Tibial artery (tissue), 4 donors: ENCODE measurements at regions not wholly inside any gene's neighbourhood (a gene's known extent, or its start where the extent isn't known, plus 50 kb on each side); places are given as distances from the start of the nearest gene placed in this dataset.
"Not testable (repeated sequence)": the region's sequence is repeated elsewhere in the genome, so short reads cannot be mapped to it uniquely, and the experiment has no call there.

Experiments
- DNase-seq, 2 donors: peaks; one replicate each; pipeline ENCODE4 v3.0.0-alpha.2; 2019
- H3K27ac ChIP-seq, 2 donors: fragments of 200-600 bp; sonication (generic) in 1 of 2; 1 replicate in 1 of 2; 2 replicates in 1 of 2; pipeline ENCODE4 v1.5.1; 2018 to 2019; ENCODE audit warnings: mild to moderate bottlenecking in 1 of 2
- H3K27me3 ChIP-seq, 2 donors: fragments of 200-600 bp; sonication (generic) in 1 of 2; one replicate each; pipeline versions ENCODE4 v1.5.1 to v1.6.0; 2016 to 2019
- H3K36me3 ChIP-seq, 3 donors: fragments of 200-600 bp; sonication (generic) in 2 of 3; one replicate each; pipeline ENCODE4 v1.5.1; 2016 to 2019; ENCODE audit warnings: mild to moderate bottlenecking in 2 of 3
- H3K4me1 ChIP-seq, 4 donors: fragments of 200-600 bp; sonication (generic) in 2 of 4; 1 replicate in 3 of 4; 2 replicates in 1 of 4; pipeline ENCODE4 v1.5.1; 2016 to 2019
- H3K4me3 ChIP-seq, 2 donors: fragments of 200-600 bp; sonication (generic) in 1 of 2; 1 replicate in 1 of 2; 2 replicates in 1 of 2; pipeline ENCODE4 v1.5.1; 2018 to 2019; ENCODE audit warnings: mild to moderate bottlenecking in 2 of 2
- H3K9me3 ChIP-seq, 3 donors: fragments of 200-600 bp; sonication (generic) in 1 of 3; one replicate each; pipeline ENCODE4 v1.5.1; 2016 to 2019
- CTCF ChIP-seq, 2 experiments: fragments of 200-600 bp in 1 of 2; fragments of 450-650 bp in 1 of 2; IDR thresholded peaks; one replicate each; pipeline ENCODE4 v1.5.1; 2017 to 2019; ENCODE audit warnings: antibody characterized with exemption in 2 of 2, mild to moderate bottlenecking in 1 of 2, moderate library complexity in 1 of 2
- intact Hi-C: fragments of 100-400 bp; cut with DNase I; formaldehyde crosslinking; loops from one replicate; pipeline ENCODE4 v1.15.0; 2023; ENCODE audit warnings: low total_unique reads

GRCh38 chr9:86575137-86575536 is 220.9 kb upstream of the TUT7 start:
- H3K27ac ChIP-seq = no peak overlapping the region
- no peak overlapping the region for H3K4me3 ChIP-seq
- peaks cover 0 to 4% (median 0%) of the 10 kb centered on the region in 4 donors for H3K4me1 ChIP-seq
- H3K36me3 ChIP-seq = no peaks in the 10 kb centered on the region
- TF ChIP-seq CTCF (IDR thresholded peaks at IDR 0.05) = no peak
- H3K27me3 ChIP-seq = no peaks in the 10 kb centered on the region
- intact Hi-C loops = no loop called here
- H3K9me3 ChIP-seq = no peaks in the 10 kb centered on the region
- DNase-seq = no peak

DNA sequence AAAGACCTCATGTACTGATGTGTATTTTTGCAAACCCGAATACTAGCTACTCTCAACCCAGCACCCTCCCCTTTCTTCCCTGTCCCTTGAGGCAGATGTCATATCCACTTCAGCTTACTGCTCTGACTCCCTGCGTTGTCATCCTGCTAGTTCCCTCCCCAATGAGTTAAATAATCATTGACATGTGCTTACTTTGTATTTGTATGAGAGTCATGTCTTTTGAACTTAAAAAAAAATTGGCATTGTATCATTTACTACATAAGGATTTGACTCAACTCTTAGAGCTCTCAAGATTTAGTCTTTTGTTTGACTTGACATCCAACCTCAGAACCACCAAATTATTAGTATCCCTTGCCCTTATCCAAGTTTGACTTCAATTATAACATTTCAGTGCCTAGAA is 219.7 kb upstream of the TUT7 start:
- intact Hi-C loops = no loop called here
- no peak overlapping the region for H3K4me3 ChIP-seq
- peaks cover 0 to 4% (median 0%) of the 10 kb centered on the region in 4 donors for H3K4me1 ChIP-seq
- no peaks in the 10 kb centered on the region for H3K27me3 ChIP-seq
- DNase-seq = no peak
- no peak for TF ChIP-seq CTCF (IDR thresholded peaks at IDR 0.05)
- H3K9me3 ChIP-seq = peaks cover 0 to 6% (median 0%) of the 10 kb centered on the region in 3 donors
- H3K36me3 ChIP-seq = no peaks in the 10 kb centered on the region
- H3K27ac ChIP-seq = no peak overlapping the region

DNA sequence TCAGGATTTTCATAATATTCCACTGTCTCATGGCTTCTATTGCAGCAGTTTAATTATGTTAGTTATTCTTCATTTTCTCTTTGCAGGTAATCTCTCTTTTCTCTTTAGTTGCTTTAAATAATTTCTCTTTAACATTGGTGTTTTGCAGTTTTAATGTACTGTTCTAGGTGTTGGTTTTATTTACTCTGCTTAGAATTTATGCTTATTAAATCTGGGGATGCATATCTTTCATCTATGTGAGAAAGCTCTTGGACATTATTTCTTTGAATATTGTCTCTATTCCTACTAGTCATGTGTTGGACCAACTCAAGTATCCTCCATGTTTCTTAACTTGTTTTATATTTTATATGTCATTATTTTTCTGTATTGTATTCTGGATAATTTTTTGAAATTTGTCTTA is 218.7 kb upstream of the TUT7 start:
- no peak for DNase-seq
- peaks cover 0 to 4% (median 0%) of the 10 kb centered on the region in 4 donors for H3K4me1 ChIP-seq
- no peak overlapping the region for H3K4me3 ChIP-seq
- no peaks in the 10 kb centered on the region for H3K36me3 ChIP-seq
- peaks cover 0 to 10% (median 0%) of the 10 kb centered on the region in 3 donors for H3K9me3 ChIP-seq
- no peaks in the 10 kb centered on the region for H3K27me3 ChIP-seq
- no peak overlapping the region for H3K27ac ChIP-seq
- TF ChIP-seq CTCF (IDR thresholded peaks at IDR 0.05) = no peak
- intact Hi-C loops = no loop called here

DNA sequence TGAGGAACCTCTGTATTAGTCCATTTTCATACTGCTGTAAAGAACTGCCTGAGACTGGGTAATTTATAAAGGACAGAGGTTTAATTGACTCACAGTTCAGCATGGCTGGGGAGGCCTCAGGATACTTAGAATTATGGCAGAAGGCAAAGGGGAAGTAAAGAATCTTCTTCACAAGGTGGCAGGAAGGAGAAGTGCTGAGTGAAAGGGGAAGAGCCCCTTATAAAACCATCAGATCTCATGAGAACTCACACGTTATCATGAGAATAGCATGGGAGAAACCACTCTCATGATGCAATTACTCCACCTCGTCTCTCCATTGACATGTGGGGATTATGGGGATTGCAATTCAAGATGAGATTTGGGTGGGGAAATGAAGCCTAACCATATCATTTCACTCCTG is 211.4 kb upstream of the TUT7 start:
- intact Hi-C loops, DNase-seq, H3K27me3 ChIP-seq, H3K27ac ChIP-seq, H3K36me3 ChIP-seq, H3K4me1 ChIP-seq, H3K4me3 ChIP-seq: not testable (repeated sequence)
- H3K9me3 ChIP-seq = peaks cover 0 to 10% (median 0%) of the 10 kb centered on the region in 3 donors

DNA sequence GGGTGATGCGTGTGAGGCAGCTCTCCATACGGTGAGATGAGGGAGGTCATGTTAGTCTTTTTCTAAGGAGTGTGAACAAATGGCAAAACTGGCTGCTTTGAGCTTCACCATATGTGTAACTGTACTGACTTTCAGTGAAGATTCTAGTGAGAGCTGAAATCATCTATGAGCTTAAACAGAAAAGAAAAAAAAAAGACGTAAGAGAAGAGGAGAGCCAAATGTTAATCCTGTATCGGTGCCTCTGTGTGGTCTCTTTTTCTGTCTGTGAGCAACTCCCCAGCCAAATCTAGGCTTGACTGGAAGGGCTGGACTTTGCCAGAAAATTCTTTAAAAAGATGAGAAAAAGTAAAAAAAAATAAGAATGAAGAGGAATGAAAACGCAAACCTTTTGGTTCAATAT is 209.7 kb upstream of the TUT7 start:
- H3K27me3 ChIP-seq = peaks cover 0 to 3% of the 10 kb centered on the region in 2 donors
- intact Hi-C loops = no loop called here

DNA sequence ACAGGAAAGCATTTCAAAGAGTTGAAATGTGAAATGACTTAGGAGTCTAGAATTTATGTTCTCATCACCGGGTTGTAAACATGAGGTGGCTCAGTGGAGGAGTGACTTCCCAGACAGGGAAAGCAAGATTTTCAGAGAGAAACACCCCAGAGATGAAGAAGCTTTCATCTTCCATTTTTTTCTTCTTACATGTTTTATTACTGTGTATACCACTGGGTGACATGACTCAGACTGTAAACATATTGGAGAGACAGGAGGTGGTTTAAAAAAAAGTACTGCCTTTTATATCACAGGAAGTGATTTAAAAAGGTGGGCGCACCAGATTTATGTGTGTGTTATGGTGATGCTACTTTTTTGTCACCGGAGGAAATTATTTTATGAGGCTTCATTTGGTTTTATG is 209.1 kb upstream of the TUT7 start:
- no peaks in the 10 kb centered on the region for H3K36me3 ChIP-seq
- TF ChIP-seq CTCF (IDR thresholded peaks at IDR 0.05) = no peak
- peaks cover 0 to 3% of the 10 kb centered on the region in 2 donors for H3K27me3 ChIP-seq
- intact Hi-C loops = no loop called here
- no peaks in the 10 kb centered on the region for H3K4me1 ChIP-seq
- H3K9me3 ChIP-seq = no peaks in the 10 kb centered on the region
- no peak for DNase-seq
- H3K4me3 ChIP-seq = no peak overlapping the region
- H3K27ac ChIP-seq = no peak overlapping the region

More for the DNA sequence above, 209.7 kb upstream of the TUT7 start:
- H3K36me3 ChIP-seq = no peaks in the 10 kb centered on the region
- no peaks in the 10 kb centered on the region for H3K4me1 ChIP-seq
- TF ChIP-seq CTCF (IDR thresholded peaks at IDR 0.05) = no peak
- H3K27ac ChIP-seq = no peak overlapping the region
- H3K9me3 ChIP-seq = peaks cover 0 to 5% (median 0%) of the 10 kb centered on the region in 3 donors
- H3K4me3 ChIP-seq = no peak overlapping the region
- no peak for DNase-seq
